SK-N-SH treated with all-trans-retinoic acid at 6 μM for 48 hours (cell line): ENCODE measurements at regions not wholly inside any gene's neighbourhood (a gene's known extent, or its start where the extent isn't known, plus 50 kb on each side); places are given as distances from the start of the nearest gene placed in this dataset.

Source experiments
- BACH2 ChIP-seq: fragments of 250-450 bp; sonication (Bioruptor Pico); IDR thresholded peaks from 2 replicates; pipeline ENCODE4 v1.9.0; 2021; ENCODE audit warnings: mild to moderate bottlenecking, borderline replicate concordance
- ISL1 ChIP-seq: fragments of 250-450 bp; sonication (Bioruptor Pico); IDR thresholded peaks from 2 replicates; pipeline ENCODE4 v2.1.2; 2022; ENCODE audit warnings: mild to moderate bottlenecking, moderate library complexity
- RARB ChIP-seq: fragments of 250-450 bp; sonication (Bioruptor Pico); IDR thresholded peaks from 2 replicates; pipeline ENCODE4 v1.8.0; 2021; ENCODE audit warnings: mild to moderate bottlenecking, moderate library complexity
- SNAI2 ChIP-seq: fragments of 250-450 bp; sonication (Bioruptor Pico); IDR thresholded peaks from 2 replicates; pipeline ENCODE4 v1.5.0; 2020; ENCODE audit warnings: mild to moderate bottlenecking, moderate library complexity
- TOX ChIP-seq: fragments of 250-450 bp; sonication (Bioruptor Pico); IDR thresholded peaks from 2 replicates; pipeline ENCODE4 v1.8.0; 2021; ENCODE audit warnings: mild to moderate bottlenecking, moderate library complexity, borderline replicate concordance
- ZC3H10 ChIP-seq: fragments of 250-450 bp; sonication (Bioruptor Pico); IDR thresholded peaks from 2 replicates; pipeline ENCODE4 v1.5.1; 2021; ENCODE audit warnings: mild to moderate bottlenecking, moderate library complexity
- ZFP3 ChIP-seq: fragments of 250-450 bp; sonication (Bioruptor Pico); IDR thresholded peaks from 2 replicates; pipeline ENCODE4 v1.5.0; 2020; ENCODE audit warnings: mild to moderate bottlenecking, moderate library complexity
- ZFP30 ChIP-seq: fragments of 450-650 bp; formaldehyde crosslinking; IDR thresholded peaks from 2 replicates; pipeline ENCODE4 v1.5.0; 2022; ENCODE audit warnings: mild to moderate bottlenecking, moderate library complexity
- ZNF70 ChIP-seq: fragments of 450-650 bp; formaldehyde crosslinking; IDR thresholded peaks from 2 replicates; pipeline ENCODE4 v1.5.0; 2020; ENCODE audit warnings: mild to moderate bottlenecking, moderate library complexity
- TF ChIP-seq, protein P1 (sequence below): fragments of 250-450 bp; sonication (Bioruptor Pico); IDR thresholded peaks from 2 replicates; pipeline ENCODE4 v1.8.0; 2021; ENCODE audit warnings: low read depth, mild to moderate bottlenecking, moderate library complexity, borderline replicate concordance

DNA sequence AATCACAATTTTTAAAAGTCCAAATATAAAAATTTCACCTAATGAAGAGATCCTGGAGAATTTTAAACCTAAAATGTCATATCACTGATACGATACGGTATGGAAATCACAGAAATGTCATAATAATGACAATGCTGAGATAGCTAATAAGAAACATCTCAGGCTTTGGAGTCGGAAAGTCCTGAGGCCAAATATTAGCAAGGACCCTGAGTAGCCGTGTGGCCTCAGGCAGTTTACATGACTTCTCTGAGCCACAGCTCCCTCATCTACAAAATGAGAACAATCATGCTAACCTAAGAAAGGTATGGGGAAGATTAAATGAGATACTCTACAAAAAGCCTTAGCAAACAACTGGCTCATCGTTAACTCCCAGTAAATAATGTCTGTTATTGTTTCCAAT lies 100.9 kb upstream of the NEBL start:
- no peak for TF ChIP-seq ISL1 (CRISPR knock-in tag)
- no peak for TF ChIP-seq TOX (CRISPR knock-in tag)
- TF ChIP-seq ZFP30 = no peak
- no peak for TF ChIP-seq BACH2 (CRISPR knock-in tag)
- no peak for TF ChIP-seq ZFP3 (CRISPR knock-in tag)
- TF ChIP-seq, protein P1, sequence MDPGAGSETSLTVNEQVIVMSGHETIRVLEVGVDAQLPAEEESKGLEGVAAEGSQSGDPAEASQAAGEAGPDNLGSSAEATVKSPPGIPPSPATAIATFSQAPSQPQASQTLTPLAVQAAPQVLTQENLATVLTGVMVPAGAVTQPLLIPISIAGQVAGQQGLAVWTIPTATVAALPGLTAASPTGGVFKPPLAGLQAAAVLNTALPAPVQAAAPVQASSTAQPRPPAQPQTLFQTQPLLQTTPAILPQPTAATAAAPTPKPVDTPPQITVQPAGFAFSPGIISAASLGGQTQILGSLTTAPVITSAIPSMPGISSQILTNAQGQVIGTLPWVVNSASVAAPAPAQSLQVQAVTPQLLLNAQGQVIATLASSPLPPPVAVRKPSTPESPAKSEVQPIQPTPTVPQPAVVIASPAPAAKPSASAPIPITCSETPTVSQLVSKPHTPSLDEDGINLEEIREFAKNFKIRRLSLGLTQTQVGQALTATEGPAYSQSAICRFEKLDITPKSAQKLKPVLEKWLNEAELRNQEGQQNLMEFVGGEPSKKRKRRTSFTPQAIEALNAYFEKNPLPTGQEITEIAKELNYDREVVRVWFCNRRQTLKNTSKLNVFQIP (CRISPR knock-in tag) = no peak
- no peak for TF ChIP-seq ZNF70
- no peak for TF ChIP-seq SNAI2 (CRISPR knock-in tag)
- TF ChIP-seq ZC3H10 (CRISPR knock-in tag) = no peak
- no peak for TF ChIP-seq RARB (CRISPR knock-in tag)
